Upper lobe of left lung (tissue), 4 donors: ENCODE measurements at regions not wholly inside any gene's neighbourhood (a gene's known extent, or its start where the extent isn't known, plus 50 kb on each side); places are given as distances from the start of the nearest gene placed in this dataset.

Experiments used
- EP300 ChIP-seq, 4 donors: sonication (generic); formaldehyde crosslinking; IDR thresholded peaks; one replicate each; pipeline ENCODE4 v1.5.1; 2017; ENCODE audit warnings: antibody characterized with exemption in 4 of 4, control low read depth in 2 of 4
- POLR2A ChIP-seq, 4 donors: fragments of 450-650 bp; IDR thresholded peaks; one replicate each; pipeline ENCODE4 v1.5.1; 2016 to 2017; ENCODE audit warnings: antibody characterized with exemption in 4 of 4, mild to moderate bottlenecking in 2 of 4
- POLR2AphosphoS5 ChIP-seq, 2 donors: sonication (generic); formaldehyde crosslinking; IDR thresholded peaks; one replicate each; pipeline ENCODE4 v1.5.1; 2017; ENCODE audit warnings: antibody characterized with exemption in 2 of 2
- TF ChIP-seq, protein P1 (sequence below), 6 experiments: fragments of 450-650 bp in 4 of 6; fragments of 200-600 bp in 2 of 6; sonication (generic) in 2 of 6; IDR thresholded peaks; one replicate each; pipeline ENCODE4 v1.5.1; 2016 to 2019; ENCODE audit warnings: antibody characterized with exemption in 6 of 6

DNA sequence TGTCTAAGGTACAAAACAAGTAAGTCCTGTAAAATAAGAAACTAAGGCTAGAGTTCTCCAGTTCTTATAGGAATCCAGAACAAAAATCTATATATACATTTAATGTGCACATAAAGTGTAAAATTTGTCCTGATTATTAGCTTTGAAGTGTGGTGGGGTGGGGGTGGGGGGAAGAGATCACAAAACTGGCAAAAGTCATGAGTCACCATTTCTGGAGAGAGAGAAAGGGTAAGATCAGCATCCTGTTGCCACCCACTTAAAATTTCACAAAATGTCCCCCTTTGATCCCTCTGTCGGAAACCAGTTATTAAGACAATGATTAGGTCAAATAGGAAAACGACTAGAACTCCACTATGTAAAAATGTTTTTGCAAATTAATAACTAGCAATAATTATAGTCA is 482.0 kb upstream of the POU3F2 start:
- TF ChIP-seq, protein P1, sequence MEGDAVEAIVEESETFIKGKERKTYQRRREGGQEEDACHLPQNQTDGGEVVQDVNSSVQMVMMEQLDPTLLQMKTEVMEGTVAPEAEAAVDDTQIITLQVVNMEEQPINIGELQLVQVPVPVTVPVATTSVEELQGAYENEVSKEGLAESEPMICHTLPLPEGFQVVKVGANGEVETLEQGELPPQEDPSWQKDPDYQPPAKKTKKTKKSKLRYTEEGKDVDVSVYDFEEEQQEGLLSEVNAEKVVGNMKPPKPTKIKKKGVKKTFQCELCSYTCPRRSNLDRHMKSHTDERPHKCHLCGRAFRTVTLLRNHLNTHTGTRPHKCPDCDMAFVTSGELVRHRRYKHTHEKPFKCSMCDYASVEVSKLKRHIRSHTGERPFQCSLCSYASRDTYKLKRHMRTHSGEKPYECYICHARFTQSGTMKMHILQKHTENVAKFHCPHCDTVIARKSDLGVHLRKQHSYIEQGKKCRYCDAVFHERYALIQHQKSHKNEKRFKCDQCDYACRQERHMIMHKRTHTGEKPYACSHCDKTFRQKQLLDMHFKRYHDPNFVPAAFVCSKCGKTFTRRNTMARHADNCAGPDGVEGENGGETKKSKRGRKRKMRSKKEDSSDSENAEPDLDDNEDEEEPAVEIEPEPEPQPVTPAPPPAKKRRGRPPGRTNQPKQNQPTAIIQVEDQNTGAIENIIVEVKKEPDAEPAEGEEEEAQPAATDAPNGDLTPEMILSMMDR (IDR thresholded peaks at IDR 0.05) = no peak
- TF ChIP-seq POLR2A (IDR thresholded peaks at IDR 0.05) (no peak), POLR2AphosphoS5 (IDR thresholded peaks at IDR 0.05) (no peak), EP300 (IDR thresholded peaks at IDR 0.05) (no peak)
